Right renal pelvis (tissue), 4 donors: ENCODE measurements at regions not wholly inside any gene's neighbourhood (a gene's known extent, or its start where the extent isn't known, plus 50 kb on each side); places are given as distances from the start of the nearest gene placed in this dataset.
"Not testable (repeated sequence)": the region's sequence is repeated elsewhere in the genome, so short reads cannot be mapped to it uniquely, and the experiment has no call there.

Experiments
- DNase-seq, 4 donors: peaks; one replicate each; pipeline ENCODE4 v3.0.0-alpha.2; 2013; ENCODE audit warnings: low read depth in 4 of 4, low spot score in 3 of 4, missing footprints in 1 of 4

DNA sequence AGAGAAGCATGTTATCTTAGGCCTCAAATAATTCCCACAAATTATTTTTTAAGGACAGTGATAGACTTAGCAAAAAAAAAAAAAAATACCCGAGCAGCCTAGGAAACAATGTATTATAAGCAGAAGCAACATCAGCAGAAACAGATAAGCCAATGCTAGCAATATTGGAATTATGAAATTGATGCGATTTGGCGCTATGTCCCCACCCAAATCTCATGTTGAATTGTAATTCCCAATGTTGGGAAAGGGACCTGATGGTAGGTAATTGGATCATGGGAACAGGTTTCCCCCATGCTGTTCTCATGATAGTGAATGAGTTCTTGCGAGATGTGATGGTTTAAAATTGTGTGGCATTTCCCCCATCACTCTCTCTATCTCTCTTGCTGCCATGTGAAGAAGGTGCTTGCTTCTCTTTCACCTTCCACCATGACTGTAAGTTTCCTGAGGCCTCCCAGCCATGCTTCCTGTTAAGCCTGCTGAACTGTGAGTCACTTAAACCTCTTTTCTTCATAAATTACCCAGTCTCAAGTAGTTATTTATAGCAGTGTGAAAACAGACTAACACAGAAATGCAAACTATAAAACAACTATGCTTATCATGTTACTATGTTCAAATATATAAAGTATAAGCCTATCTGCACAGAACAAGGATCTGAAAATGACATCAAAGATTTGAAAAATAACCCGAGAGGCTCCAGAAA lies 75.6 kb upstream of the HIVEP3 start:
- DNase-seq, result no peak

DNA sequence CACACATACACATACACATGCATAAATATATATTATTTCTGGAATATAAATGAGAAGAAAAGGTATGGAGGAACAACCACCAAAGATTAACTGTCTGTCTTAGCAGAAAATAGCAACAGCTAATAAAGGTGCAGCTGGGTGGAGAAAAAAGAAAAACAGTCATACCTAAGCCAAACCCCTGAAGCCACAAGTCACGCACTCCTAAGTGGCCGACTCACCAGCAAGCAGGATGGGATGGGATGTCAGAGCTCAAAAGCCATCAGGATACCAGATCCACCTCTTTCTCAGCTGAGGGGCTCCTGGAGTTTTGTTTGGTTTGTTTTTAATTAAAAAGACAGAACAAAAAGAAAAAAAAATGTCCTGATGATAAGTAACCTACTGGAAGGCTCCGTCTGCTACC lies 64.7 kb upstream of the HIVEP3 start:
- no peak for DNase-seq

DNA sequence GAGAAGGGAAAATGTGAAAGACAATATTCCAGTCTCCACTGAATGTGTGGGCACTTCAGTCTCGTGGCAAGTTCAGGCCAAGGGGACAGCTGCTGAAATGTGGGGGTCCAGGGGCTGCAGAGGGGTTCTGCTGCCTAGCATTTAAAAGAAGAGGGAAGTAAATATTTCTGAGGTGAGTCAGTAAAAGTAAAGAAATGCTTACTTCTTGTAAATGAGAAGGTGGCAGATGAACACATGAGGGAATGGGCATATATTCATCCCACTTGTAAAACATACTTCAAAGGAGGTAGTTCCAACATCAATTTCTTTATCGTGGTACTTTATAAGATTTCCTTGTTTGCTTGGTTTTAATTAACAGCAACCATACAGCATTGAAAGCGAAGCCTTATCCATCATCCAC lies 63.1 kb upstream of the HIVEP3 start:
- no peak for DNase-seq

DNA sequence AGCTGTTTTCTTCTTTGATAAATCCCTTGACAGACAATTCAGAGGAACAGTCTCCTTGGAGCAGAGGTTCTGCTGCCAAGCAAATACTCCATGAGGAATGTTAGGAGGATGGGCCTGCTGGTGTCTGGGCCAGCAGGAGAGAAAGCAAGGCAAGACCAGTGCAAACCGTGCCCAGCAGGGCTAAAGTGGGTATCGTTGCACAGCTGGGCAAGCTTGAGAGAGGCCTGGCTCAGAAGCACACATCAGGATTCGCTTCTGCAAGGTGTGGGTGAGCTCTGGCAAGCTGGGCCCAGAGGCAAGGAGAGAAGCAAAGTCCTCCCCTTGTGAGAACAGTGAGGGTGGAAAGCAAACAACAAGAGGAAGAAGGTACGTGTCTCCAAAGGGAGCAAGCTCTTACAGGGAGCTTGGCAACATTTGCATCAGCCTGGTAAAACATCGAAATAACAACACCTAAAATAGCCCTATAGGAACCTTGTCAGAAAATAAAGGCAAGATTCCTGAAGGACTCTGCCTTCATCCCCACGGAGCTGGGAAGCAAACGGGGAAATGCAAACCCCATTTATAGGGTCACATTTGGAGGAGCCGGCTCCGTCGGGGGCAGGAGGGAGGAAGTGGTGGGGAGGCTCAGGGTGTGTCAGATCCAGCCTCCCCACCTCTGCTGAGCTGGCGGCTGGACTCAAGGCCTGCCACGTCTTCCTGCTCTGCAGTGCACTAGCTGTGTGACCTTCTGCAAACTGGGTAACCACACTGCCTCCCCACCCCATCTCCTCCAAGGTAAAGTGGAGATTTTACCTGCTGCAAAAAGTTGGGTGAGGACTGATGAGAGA lies 62.3 kb upstream of the HIVEP3 start:
- DNase-seq, result no peak

DNA sequence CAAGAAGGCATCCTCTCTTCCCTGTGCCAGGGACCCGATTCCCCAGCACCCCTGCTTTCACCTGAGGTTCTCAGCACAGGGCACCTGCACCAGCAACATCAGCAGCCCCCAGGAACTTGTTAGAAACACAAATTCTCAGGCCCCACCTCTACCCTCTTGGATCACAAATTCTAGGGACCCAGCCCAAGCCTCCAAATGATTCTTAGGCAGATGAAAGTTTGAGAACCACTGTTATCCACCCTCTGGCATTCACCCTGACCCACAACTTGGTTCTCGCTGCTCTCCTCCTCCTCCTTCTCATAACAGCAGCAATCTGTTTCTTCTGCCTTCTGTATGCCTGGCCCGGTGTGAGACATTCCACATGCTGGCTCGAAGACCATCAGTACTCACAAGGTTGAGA lies 60.3 kb upstream of the HIVEP3 start:
- no peak for DNase-seq

DNA sequence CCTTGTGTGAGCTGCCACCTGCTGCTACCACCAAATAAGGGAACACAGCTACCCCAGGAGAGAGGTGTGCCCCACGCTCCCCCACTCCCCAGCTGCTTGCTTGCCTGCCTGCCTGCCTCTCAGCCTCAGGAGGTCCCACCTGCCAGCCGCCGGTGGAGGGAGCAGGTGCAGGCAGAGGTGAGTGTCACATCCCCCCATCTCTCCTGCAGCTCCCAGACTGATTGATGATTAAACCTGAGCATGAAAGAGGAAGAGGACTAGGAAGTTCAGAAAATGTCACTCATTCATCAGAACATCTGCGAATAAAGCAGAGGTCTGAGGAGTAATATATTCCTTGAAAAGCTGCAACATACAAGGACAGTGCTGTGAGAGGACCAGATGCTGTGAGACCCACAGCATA lies 58.6 kb upstream of the HIVEP3 start:
- DNase-seq, result no peak

DNA sequence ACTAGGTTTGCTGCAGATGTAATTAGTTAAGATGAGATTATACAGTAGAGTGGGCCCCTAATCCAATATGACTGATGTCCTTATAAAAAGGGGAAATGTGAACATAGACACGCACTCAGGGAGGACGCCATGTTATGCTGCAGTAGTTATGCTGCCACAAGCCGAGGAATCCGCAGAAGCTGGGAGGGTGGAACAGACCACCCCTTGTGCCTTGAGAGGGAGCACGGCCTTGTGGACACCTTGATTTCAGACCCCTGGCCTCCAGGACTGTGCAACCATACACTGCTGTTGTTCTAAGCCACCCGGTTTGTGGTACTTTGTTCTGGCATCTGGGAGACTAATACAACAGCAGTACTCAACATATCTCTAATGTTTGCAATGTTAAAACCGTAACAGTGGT lies 57.9 kb upstream of the HIVEP3 start:
- DNase-seq, result no peak

DNA sequence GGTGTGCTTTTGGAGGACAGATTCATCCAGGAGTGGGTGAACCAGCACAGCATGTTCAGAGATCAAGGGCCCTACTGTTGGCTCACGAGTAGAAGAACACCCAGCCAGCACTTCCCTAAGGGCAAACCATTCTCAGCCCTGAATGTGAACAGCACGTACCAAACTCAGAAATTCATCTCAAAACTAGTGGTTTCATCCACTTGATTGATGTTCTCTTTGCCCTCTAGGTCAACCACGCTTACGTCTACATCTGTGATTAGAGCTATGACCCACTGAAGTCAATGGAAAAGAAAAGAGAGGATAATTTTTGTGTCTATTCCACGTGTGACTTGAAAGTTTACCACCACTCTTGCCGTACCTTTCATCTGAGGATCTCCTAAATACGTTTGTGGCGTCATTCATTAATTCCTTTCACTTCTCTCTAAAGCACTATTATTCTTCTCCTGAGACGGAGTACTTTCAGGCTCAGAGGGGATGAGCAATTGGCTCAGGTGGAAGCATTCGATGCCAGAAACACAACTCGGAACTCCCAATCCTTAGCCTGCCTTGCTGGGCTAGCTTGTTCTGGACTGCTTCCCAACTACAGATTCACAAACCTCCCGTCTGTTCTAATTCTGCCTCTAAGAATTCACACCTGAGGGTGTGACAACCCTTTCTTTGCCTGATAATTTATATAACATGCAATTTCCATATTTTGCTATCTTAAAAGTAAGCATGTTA lies 57.3 kb upstream of the HIVEP3 start:
- DNase-seq, result no peak

DNA sequence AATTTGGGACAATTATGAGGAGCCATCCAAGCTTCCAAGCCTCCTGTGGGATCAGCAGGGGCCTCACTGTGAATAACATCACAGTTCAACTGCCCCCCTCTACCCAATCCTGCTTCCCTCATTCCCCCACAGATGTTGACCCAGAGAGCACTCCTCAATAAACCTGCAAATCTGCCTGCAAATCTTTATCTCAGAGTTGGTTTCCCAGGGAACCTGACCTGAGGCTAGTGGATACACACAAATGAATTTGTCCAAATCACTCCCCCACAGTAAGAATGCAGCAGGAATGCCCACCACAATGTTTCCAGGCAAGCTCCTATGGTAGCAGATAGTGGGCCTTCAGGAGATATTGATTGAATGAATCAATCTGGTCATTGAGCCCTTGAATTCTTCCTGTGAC lies 56.4 kb upstream of the HIVEP3 start:
- no peak for DNase-seq

DNA sequence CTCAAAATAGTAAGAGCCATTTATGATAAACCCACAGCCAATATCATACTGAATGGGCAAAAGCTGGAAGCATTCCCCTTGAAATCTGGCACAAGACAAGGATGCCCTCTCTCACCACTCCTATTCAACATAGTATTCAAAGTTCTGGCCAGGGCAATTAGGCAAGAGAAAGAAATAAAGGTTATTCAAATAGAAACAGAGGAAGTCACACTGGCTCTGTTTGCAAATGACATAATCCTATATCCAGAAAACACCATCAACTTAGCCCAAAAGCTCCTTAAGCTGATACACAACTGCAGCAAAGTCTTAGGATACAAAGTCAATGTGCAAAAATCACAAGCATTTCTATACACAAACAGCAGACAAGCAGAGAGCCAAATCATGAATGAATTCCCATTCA lies 49.8 kb upstream of the HIVEP3 start:
- DNase-seq, result not testable (repeated sequence)
